Adrenal gland (tissue), 9 donors: ENCODE measurements at regions not wholly inside any gene's neighbourhood (a gene's known extent, or its start where the extent isn't known, plus 50 kb on each side); places are given as distances from the start of the nearest gene placed in this dataset.

Experiments
- DNase-seq, 7 donors: peaks; one replicate each; pipeline ENCODE4 v3.0.0-alpha.2; 2019 to 2020
- H3K27ac ChIP-seq, 5 donors: fragments of 200-600 bp; sonication (generic) in 4 of 5; 1 replicate in 3 of 5; 2 replicates in 2 of 5; pipeline versions ENCODE4 v1.5.1 to v1.8.0; 2016 to 2020; ENCODE audit warnings: mild to moderate bottlenecking in 1 of 5
- H3K27me3 ChIP-seq: fragments of 200-600 bp; 2 replicates; pipeline ENCODE4 v1.8.0; 2021
- H3K36me3 ChIP-seq, 2 donors: fragments of 200-600 bp; replicated peaks in 1 of 2; 1 replicate in 1 of 2; 2 replicates in 1 of 2; pipeline versions ENCODE4 v1.5.1 to v1.8.0; 2018 to 2022
- H3K4me1 ChIP-seq, 2 donors: fragments of 200-600 bp; replicated peaks in 1 of 2; 1 replicate in 1 of 2; 2 replicates in 1 of 2; pipeline versions ENCODE4 v1.5.1 to v1.8.0; 2018 to 2021
- H3K4me3 ChIP-seq, 4 donors: fragments of 200-600 bp; sonication (generic) in 3 of 4; one replicate each; pipeline ENCODE4 v1.5.1; 2016 to 2018
- H3K9me3 ChIP-seq, 3 donors: fragments of 200-600 bp; sonication (generic) in 1 of 3; replicated peaks in 1 of 3; 1 replicate in 2 of 3; 2 replicates in 1 of 3; pipeline versions ENCODE4 v1.5.1 to v1.8.0; 2016 to 2021
- POLR2A ChIP-seq, 2 donors: fragments of 450-650 bp; IDR thresholded peaks; one replicate each; pipeline ENCODE4 v1.6.1; 2017; ENCODE audit warnings: antibody characterized with exemption in 2 of 2, mild to moderate bottlenecking in 2 of 2, moderate library complexity in 1 of 2
- WGBS, 4 donors: extraction: QIAGEN DNeasy Blood & Tissue Kit in 2 of 4; methylation state at CpG; one replicate each; pipeline versions ENCODE4 v1.1.5 to v1.1.7; 2013 to 2017; 5-methylcytosine and 5-hydroxymethylcytosine counted together
- intact Hi-C, 2 donors: fragments of 100-400 bp; cut with DNase I; formaldehyde crosslinking; loops; one replicate each; pipeline versions ENCODE4 v1.14.1 to v1.15.0; 2022 to 2023
- TF ChIP-seq, protein P1 (sequence below), 6 experiments: fragments of 450-650 bp in 4 of 6; fragments of 200-600 bp in 2 of 6; sonication (generic) in 1 of 6; IDR thresholded peaks; 1 replicate in 5 of 6; 2 replicates in 1 of 6; pipeline versions ENCODE4 v1.5.1 to v1.8.0; 2016 to 2021; ENCODE audit warnings: antibody characterized with exemption in 6 of 6, mild to moderate bottlenecking in 2 of 6, moderate library complexity in 1 of 6
- donor health status: healthy with polysubstance abuse.
- donor health status: Bipolar disorder and iron deficiency.
- donor health status: DM: yes; HTN: yes; CAD: no.
- donor health status: DM: no; HTN: no; CAD: no.
- donor health status: DM: no; HTN: no; CAD: no.

DNA sequence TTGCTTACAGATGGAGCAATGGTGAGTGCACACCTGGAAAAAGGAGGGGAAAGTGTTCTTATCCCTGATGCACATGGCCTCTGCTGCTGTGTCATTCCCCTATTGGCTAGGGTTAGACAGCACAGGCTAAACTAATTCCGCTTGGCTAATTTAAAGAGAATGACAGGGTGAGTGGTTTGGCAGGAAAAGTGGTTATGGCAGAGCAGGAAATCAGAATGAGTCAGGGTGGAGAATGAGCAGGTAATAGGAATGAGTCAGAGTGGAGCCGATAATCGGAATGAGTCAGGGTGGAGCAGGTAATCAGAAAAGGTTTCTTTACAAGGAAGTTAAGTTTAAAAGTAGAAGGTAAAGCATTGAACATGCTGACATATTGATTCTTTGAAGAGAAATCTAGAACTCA lies 355.5 kb upstream of the HTR1E start:
- intact Hi-C loops = no loop called here
- H3K4me1 ChIP-seq = no peaks in the 10 kb centered on the region
- WGBS, 4 donors = 88 to 92% (median 90%) methylated on average over 3 of the region's 3 CpGs
- TF ChIP-seq POLR2A (IDR thresholded peaks at IDR 0.05) = no peak
- TF ChIP-seq, protein P1, sequence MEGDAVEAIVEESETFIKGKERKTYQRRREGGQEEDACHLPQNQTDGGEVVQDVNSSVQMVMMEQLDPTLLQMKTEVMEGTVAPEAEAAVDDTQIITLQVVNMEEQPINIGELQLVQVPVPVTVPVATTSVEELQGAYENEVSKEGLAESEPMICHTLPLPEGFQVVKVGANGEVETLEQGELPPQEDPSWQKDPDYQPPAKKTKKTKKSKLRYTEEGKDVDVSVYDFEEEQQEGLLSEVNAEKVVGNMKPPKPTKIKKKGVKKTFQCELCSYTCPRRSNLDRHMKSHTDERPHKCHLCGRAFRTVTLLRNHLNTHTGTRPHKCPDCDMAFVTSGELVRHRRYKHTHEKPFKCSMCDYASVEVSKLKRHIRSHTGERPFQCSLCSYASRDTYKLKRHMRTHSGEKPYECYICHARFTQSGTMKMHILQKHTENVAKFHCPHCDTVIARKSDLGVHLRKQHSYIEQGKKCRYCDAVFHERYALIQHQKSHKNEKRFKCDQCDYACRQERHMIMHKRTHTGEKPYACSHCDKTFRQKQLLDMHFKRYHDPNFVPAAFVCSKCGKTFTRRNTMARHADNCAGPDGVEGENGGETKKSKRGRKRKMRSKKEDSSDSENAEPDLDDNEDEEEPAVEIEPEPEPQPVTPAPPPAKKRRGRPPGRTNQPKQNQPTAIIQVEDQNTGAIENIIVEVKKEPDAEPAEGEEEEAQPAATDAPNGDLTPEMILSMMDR (IDR thresholded peaks at IDR 0.05) = no peak
- H3K4me3 ChIP-seq = no peak overlapping the region
- no peak for DNase-seq
- H3K9me3 ChIP-seq = peaks cover 0 to 8% (median 5%) of the 10 kb centered on the region in 3 donors
- no peak overlapping the region for H3K27ac ChIP-seq
- no peaks in the 10 kb centered on the region for H3K27me3 ChIP-seq
- no peaks in the 10 kb centered on the region for H3K36me3 ChIP-seq

DNA sequence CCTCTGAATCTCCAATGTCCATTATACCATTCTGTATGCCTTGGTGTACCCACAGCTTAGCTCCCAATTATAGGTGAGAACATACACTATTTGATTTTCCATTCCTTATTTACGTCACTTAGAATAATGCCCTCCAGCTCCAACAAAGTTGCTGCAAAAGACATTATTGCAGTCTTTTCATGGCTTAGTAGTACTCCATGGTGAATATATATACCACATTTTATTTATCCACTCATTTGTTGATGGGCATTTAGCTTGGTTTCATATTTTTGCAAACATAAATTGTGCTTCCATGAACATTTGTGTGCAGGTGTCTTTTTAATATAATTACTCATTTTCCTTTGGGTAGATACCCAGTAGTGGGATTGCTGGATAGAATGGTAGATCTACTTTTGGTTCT lies 374.1 kb upstream of the HTR1E start:
- H3K4me3 ChIP-seq = no peak overlapping the region
- no peaks in the 10 kb centered on the region for H3K4me1 ChIP-seq
- DNase-seq = no peak
- TF ChIP-seq, protein P1 (IDR thresholded peaks at IDR 0.05) = no peak
- TF ChIP-seq POLR2A (IDR thresholded peaks at IDR 0.05) = no peak
- 63 to 80% (median 68%) methylated on average over 1 of the region's 1 CpG for WGBS, 4 donors
- intact Hi-C loops = no loop called here
- no peaks in the 10 kb centered on the region for H3K27me3 ChIP-seq
- no peak overlapping the region for H3K27ac ChIP-seq
- H3K36me3 ChIP-seq = no peaks in the 10 kb centered on the region
- H3K9me3 ChIP-seq = no peaks in the 10 kb centered on the region

DNA sequence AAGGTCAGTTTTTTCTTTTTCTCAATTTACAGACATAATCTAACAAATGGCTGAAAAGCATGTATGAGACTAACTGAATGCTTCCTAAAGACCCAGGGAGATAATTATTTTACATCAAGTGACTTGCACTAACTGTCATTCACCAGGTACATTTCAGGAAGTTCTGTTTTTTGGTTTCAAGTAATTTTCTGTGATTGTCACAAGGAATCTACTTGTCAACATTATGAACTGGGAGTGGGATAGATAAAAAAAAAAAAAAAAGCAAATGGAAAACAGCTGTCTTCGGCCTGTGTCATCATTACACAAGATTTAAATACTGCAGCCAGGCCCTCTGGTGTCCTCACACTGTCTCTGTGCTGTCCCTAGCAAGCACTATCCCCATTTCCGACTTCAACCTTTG lies 379.0 kb upstream of the HTR1E start:
- no peak overlapping the region for H3K4me3 ChIP-seq
- no peaks in the 10 kb centered on the region for H3K4me1 ChIP-seq
- no peak for DNase-seq
- no peaks in the 10 kb centered on the region for H3K9me3 ChIP-seq
- no peak overlapping the region for H3K27ac ChIP-seq
- no peaks in the 10 kb centered on the region for H3K27me3 ChIP-seq
- intact Hi-C loops = no loop called here
- H3K36me3 ChIP-seq = no peaks in the 10 kb centered on the region
- TF ChIP-seq, protein P1 (IDR thresholded peaks at IDR 0.05) = no peak
- no peak for TF ChIP-seq POLR2A (IDR thresholded peaks at IDR 0.05)
- WGBS, 4 donors = 53 to 61% (median 57%) methylated on average over 2 of the region's 2 CpGs

DNA sequence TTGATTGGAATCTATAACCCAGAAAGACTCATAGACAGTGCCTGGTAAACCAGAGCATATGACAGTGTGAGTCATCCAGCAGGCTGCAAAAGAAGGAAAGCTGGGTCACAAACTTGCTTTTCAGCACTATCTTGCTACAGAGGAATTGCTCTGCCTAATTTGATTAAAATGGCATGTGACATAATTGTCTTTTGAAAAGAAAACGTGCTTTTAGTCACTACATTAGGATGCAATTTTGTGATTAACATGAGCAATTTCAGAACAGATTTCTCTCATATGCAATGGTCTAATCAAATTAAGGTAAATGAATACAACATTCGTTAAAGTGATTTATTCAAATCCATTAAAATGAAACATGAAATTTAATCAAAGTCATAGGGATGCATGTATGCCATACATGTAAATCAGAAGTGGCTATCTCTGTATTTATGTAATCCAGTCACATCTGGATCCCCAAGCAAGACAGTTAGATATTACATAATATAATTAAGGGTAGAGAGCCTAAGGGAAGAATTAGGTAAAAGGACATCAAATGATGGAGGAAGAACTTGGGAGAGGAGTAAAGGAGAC lies 400.0 kb upstream of the HTR1E start:
- TF ChIP-seq, protein P1 (IDR thresholded peaks at IDR 0.05) = no peak
- no peak for TF ChIP-seq POLR2A (IDR thresholded peaks at IDR 0.05)
- no peak for DNase-seq
- intact Hi-C loops = no loop called here
- Histone ChIP-seq H3K4me1 (no peaks in the 10 kb centered on the region), H3K9me3 (no peaks in the 10 kb centered on the region), H3K27me3 (no peaks in the 10 kb centered on the region), H3K36me3 (no peaks in the 10 kb centered on the region), H3K4me3 (no peak overlapping the region), H3K27ac (no peak overlapping the region)
- WGBS, 4 donors = 29 to 58% (median 51%) methylated on average over 2 of the region's 2 CpGs
